HCT116 (cell line): ENCODE measurements at regions not wholly inside any gene's neighbourhood (a gene's known extent, or its start where the extent isn't known, plus 50 kb on each side); places are given as distances from the start of the nearest gene placed in this dataset.

Experiments
- ATAC-seq: fragments of 200-7000 bp; cut with Tn5 transposase; 2 replicates; pipeline ENCODE4 v1.9.1; 2020; ENCODE audit warnings: mild to moderate bottlenecking, moderate library complexity
- BruUV-seq: library from RNA; stranded (reverse); fragments of 400-500 nt; replicated peaks from 2 replicates; lab custom pipeline; 2021; lab: Mats Ljungman, UMichigan
- CTCF ChIA-PET: fragments of 300-600 bp; sonication (Branson Sonifier 250); formaldehyde crosslinking; loops from one replicate; lab custom pipeline; 2021; ENCODE audit warnings: antibody characterized with exemption; lab: Charles Lee
- POLR2A ChIA-PET: fragments of 300-600, 350-600 bp; sonication (Branson Sonifier 250); formaldehyde crosslinking; loops from one replicate; lab custom pipeline; 2021; ENCODE audit warnings: antibody characterized with exemption; lab: Charles Lee
- RAD21 ChIA-PET, 2 experiments: fragments of 300-600 bp; sonication (Branson Sonifier 250); formaldehyde crosslinking; loops; one replicate each; lab custom pipeline; 2023; ENCODE audit warnings: low total read pairs in 2 of 2; ENCODE audit not compliant: uncharacterized antibody in 2 of 2, unreplicated experiment in 2 of 2, low non-redundant PET in 1 of 2; lab: Charles Lee
- DNase-seq: peaks from one replicate; pipeline ENCODE4 v3.0.0-alpha.2; 2010; ENCODE audit warnings: low read depth, low spot score
- H2AFZ ChIP-seq: fragments of 200-600 bp; shearing (Covaris generic), sonication (generic); 2 replicates; pipeline ENCODE4 v1.6.1; 2017; ENCODE audit warnings: low read depth, mixed run types, mixed read lengths, antibody characterized with exemption, low read length; ENCODE audit not compliant: poor library complexity, severe bottlenecking
- H3K27ac ChIP-seq: 2 replicates; pipeline ENCODE4 v1.5.1; 2012; ENCODE audit warnings: low read depth, low read length
- H3K27me3 ChIP-seq: fragments of 200-600 bp; sonication (generic); 2 replicates; pipeline ENCODE4 v1.6.1; 2016; ENCODE audit warnings: mixed run types, low read length, mixed read lengths; ENCODE audit not compliant: insufficient read depth
- H3K36me3 ChIP-seq, 2 experiments: fragments of 200-500 bp in 1 of 2; fragments of 200-600 bp in 1 of 2; sonication (Bioruptor generic) in 1 of 2; sonication (generic) in 1 of 2; 2 replicates each; pipeline versions ENCODE4 v1.5.1 to v1.6.1; 2014 to 2016; ENCODE audit warnings: low read length in 2 of 2, inconsistent platforms in 1 of 2, mixed read lengths in 1 of 2, mixed run types in 1 of 2; ENCODE audit not compliant: insufficient read depth in 2 of 2, control insufficient read depth in 1 of 2
- H3K4me1 ChIP-seq, 2 experiments: fragments of 200-600 bp in 1 of 2; sonication (generic) in 1 of 2; 2 replicates each; pipeline versions ENCODE4 v1.5.1 to v1.6.1; 2012 to 2017; ENCODE audit warnings: low read length in 2 of 2, inconsistent platforms in 1 of 2, mild to moderate bottlenecking in 1 of 2, mixed read lengths in 1 of 2, mixed run types in 1 of 2, moderate library complexity in 1 of 2; ENCODE audit not compliant: insufficient read depth in 2 of 2, control insufficient read depth in 1 of 2
- H3K4me2 ChIP-seq: fragments of 200-600 bp; sonication (generic); 2 replicates; pipeline ENCODE4 v1.6.1; 2017; ENCODE audit warnings: mixed run types, low read length, mixed read lengths
- H3K4me3 ChIP-seq, 2 experiments: fragments of 200-600 bp in 1 of 2; sonication (generic) in 1 of 2; replicated peaks in 1 of 2; 2 replicates each; pipeline ENCODE4 v1.5.1; 2011 to 2016; ENCODE audit warnings: low read length in 2 of 2, control low read depth in 1 of 2, low read depth in 1 of 2, mild to moderate bottlenecking in 1 of 2, mixed read lengths in 1 of 2, mixed run types in 1 of 2
- H3K79me2 ChIP-seq: fragments of 200-600 bp; sonication (generic); 2 replicates; pipeline ENCODE4 v1.6.1; 2017; ENCODE audit warnings: mild to moderate bottlenecking, mixed run types, low read length, moderate library complexity, mixed read lengths; ENCODE audit not compliant: insufficient read depth
- H3K9ac ChIP-seq: fragments of 200-600 bp; sonication (generic); 2 replicates; pipeline ENCODE4 v1.6.1; 2016; ENCODE audit warnings: low read length, mixed read lengths
- H3K9me2 ChIP-seq: fragments of 200-600 bp; sonication (generic), shearing (Covaris generic); 2 replicates; pipeline ENCODE4 v1.6.1; 2017; ENCODE audit warnings: mixed run types, mild to moderate bottlenecking, moderate library complexity; ENCODE audit not compliant: insufficient read depth
- H3K9me3 ChIP-seq, 2 experiments: fragments of 200-500 bp in 1 of 2; fragments of 200-600 bp in 1 of 2; sonication (Bioruptor generic) in 1 of 2; sonication (generic) in 1 of 2; 2 replicates each; pipeline ENCODE4 v1.6.1; 2014 to 2017; ENCODE audit warnings: low read length in 2 of 2, mixed read lengths in 2 of 2, inconsistent platforms in 1 of 2, low read depth in 1 of 2, mild to moderate bottlenecking in 1 of 2, mixed run types in 1 of 2, moderate library complexity in 1 of 2; ENCODE audit not compliant: control insufficient read depth in 1 of 2, insufficient read depth in 1 of 2
- H4K20me1 ChIP-seq: fragments of 200-600 bp; sonication (generic), shearing (Covaris generic); 2 replicates; pipeline ENCODE4 v1.6.1; 2017; ENCODE audit warnings: mixed run types, mild to moderate bottlenecking, moderate library complexity; ENCODE audit not compliant: insufficient read depth
- CEBPB ChIP-seq: IDR thresholded peaks from 2 replicates; pipeline ENCODE4 v1.6.1; 2012; ENCODE audit warnings: low read depth
- EGR1 ChIP-seq: IDR thresholded peaks from 2 replicates; pipeline ENCODE4 v1.6.1; 2012; ENCODE audit warnings: low read depth
- ELF1 ChIP-seq: IDR thresholded peaks from 2 replicates; pipeline ENCODE4 v1.6.1; 2012; ENCODE audit warnings: low read depth, borderline replicate concordance
- EZH2 ChIP-seq: fragments of 200-600 bp; sonication (generic); IDR thresholded peaks from 2 replicates; pipeline ENCODE4 v1.6.1; 2017; ENCODE audit warnings: antibody characterized with exemption, mixed run types
- EZH2phosphoT487 ChIP-seq: fragments of 200-600 bp; IDR thresholded peaks from 2 replicates; pipeline ENCODE4 v1.6.1; 2018; ENCODE audit warnings: antibody characterized with exemption, borderline replicate concordance
- JUND ChIP-seq: IDR thresholded peaks from 2 replicates; pipeline ENCODE4 v1.6.1; 2012
- POLR2AphosphoS5 ChIP-seq: IDR thresholded peaks from 2 replicates; pipeline ENCODE4 v1.6.1; 2011; ENCODE audit warnings: mild to moderate bottlenecking, low read depth, low read length, moderate library complexity
- SP1 ChIP-seq: IDR thresholded peaks from 2 replicates; pipeline ENCODE4 v1.6.1; 2012; ENCODE audit warnings: low read depth
- SRF ChIP-seq: IDR thresholded peaks from 2 replicates; pipeline ENCODE4 v1.6.1; 2012; ENCODE audit warnings: low read depth
- TCF7L2 ChIP-seq: IDR thresholded peaks from 2 replicates; pipeline ENCODE4 v1.7.0; 2011; ENCODE audit warnings: borderline replicate concordance, inconsistent platforms; ENCODE audit not compliant: insufficient read depth, insufficient read length; ENCODE audit errors: extremely low read depth
- YY1 ChIP-seq: IDR thresholded peaks from 2 replicates; pipeline ENCODE4 v1.6.1; 2011; ENCODE audit warnings: low read length, low read depth, moderate library complexity, mild to moderate bottlenecking; ENCODE audit not compliant: insufficient replicate concordance; ENCODE audit errors: extremely low read depth
- intact Hi-C: fragments of 100-400 bp; cut with micrococcal nuclease; formaldehyde crosslinking; loops from 2 replicates; pipeline ENCODE4 v1.10.0; 2022
- TF ChIP-seq, protein P1 (sequence below): IDR thresholded peaks from 2 replicates; pipeline ENCODE4 v1.6.1; 2012; ENCODE audit warnings: low read depth
- TF ChIP-seq, protein P2 (sequence below): IDR thresholded peaks from 2 replicates; pipeline ENCODE4 v1.6.1; 2012
- TF ChIP-seq, protein P3 (sequence below), 3 experiments: fragments of 200-600 bp in 1 of 3; sonication (generic) in 1 of 3; IDR thresholded peaks in 2 of 3; conservative IDR thresholded peaks in 1 of 3; 2 replicates each; pipeline ENCODE4 v1.5.1; 2012 to 2017; ENCODE audit warnings: low read depth in 2 of 3, low read length in 2 of 3, antibody characterized with exemption in 1 of 3, borderline replicate concordance in 1 of 3, control low read depth in 1 of 3, mild to moderate bottlenecking in 1 of 3, mixed read lengths in 1 of 3, mixed run types in 1 of 3, moderate library complexity in 1 of 3; ENCODE audit not compliant: insufficient read depth in 1 of 3
- TF ChIP-seq, protein P4 (sequence below): IDR thresholded peaks from 2 replicates; pipeline ENCODE4 v1.6.1; 2012

DNA sequence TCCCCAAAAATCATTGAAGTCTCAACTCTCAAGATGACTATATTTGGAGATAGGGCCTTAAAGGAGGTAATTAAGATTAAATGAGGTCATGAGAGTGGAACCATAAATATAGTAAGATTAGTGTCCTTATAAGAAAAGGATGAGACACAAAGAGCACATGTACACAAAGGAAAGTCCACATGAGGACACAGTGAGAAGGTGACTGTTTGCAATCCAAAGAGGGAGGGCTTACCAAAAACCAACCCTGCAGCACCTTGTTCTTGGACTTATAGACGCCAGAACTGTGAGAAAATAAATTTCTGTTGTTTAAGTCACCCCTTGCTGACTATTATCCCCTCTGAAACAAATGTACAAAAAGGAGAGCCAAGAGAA lies 150.4 kb upstream of the SMLR1 start:
- DNase-seq (no peak), ATAC-seq (no peak)
- Histone ChIP-seq H3K9me2 (no peaks in the 10 kb centered on the region), H3K4me3 (no peak overlapping the region), H3K9ac (no peak overlapping the region), H3K4me2 (no peak overlapping the region), H3K36me3 (no peaks in the 10 kb centered on the region), H3K4me1 (peaks cover 7% of the 10 kb centered on the region in 2 experiments; a peak in 3 of 4 replicates), H3K27ac (no peak overlapping the region), H2AFZ (peak overlapping the region; percentile 22), H3K27me3 (no peaks in the 10 kb centered on the region), H3K9me3 (no peaks in the 10 kb centered on the region), H3K79me2 (no peaks in the 10 kb centered on the region), H4K20me1 (no peaks in the 10 kb centered on the region)
- POLR2A ChIA-PET, result no interaction called here
- no TSS peak for BruUV-seq
- RAD21 ChIA-PET, result no interaction called here
- intact Hi-C loops, result loop anchor here (5.0 kb wide), 1 partner anchor 354 kb away; no protein-coding TSS in a partner anchor
- TF ChIP-seq SRF (no peak), POLR2AphosphoS5 (no peak), YY1 (no peak), SP1 (no peak), CEBPB (no peak), JUND (no peak), TCF7L2 (no peak), ELF1 (no peak), EZH2 (no peak), EGR1 (no peak), EZH2phosphoT487 (no peak)
- TF ChIP-seq, protein P1, sequence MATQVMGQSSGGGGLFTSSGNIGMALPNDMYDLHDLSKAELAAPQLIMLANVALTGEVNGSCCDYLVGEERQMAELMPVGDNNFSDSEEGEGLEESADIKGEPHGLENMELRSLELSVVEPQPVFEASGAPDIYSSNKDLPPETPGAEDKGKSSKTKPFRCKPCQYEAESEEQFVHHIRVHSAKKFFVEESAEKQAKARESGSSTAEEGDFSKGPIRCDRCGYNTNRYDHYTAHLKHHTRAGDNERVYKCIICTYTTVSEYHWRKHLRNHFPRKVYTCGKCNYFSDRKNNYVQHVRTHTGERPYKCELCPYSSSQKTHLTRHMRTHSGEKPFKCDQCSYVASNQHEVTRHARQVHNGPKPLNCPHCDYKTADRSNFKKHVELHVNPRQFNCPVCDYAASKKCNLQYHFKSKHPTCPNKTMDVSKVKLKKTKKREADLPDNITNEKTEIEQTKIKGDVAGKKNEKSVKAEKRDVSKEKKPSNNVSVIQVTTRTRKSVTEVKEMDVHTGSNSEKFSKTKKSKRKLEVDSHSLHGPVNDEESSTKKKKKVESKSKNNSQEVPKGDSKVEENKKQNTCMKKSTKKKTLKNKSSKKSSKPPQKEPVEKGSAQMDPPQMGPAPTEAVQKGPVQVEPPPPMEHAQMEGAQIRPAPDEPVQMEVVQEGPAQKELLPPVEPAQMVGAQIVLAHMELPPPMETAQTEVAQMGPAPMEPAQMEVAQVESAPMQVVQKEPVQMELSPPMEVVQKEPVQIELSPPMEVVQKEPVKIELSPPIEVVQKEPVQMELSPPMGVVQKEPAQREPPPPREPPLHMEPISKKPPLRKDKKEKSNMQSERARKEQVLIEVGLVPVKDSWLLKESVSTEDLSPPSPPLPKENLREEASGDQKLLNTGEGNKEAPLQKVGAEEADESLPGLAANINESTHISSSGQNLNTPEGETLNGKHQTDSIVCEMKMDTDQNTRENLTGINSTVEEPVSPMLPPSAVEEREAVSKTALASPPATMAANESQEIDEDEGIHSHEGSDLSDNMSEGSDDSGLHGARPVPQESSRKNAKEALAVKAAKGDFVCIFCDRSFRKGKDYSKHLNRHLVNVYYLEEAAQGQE, result no peak
- TF ChIP-seq, protein P2, sequence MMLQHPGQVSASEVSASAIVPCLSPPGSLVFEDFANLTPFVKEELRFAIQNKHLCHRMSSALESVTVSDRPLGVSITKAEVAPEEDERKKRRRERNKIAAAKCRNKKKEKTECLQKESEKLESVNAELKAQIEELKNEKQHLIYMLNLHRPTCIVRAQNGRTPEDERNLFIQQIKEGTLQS, result no peak
- TF ChIP-seq, protein P3, sequence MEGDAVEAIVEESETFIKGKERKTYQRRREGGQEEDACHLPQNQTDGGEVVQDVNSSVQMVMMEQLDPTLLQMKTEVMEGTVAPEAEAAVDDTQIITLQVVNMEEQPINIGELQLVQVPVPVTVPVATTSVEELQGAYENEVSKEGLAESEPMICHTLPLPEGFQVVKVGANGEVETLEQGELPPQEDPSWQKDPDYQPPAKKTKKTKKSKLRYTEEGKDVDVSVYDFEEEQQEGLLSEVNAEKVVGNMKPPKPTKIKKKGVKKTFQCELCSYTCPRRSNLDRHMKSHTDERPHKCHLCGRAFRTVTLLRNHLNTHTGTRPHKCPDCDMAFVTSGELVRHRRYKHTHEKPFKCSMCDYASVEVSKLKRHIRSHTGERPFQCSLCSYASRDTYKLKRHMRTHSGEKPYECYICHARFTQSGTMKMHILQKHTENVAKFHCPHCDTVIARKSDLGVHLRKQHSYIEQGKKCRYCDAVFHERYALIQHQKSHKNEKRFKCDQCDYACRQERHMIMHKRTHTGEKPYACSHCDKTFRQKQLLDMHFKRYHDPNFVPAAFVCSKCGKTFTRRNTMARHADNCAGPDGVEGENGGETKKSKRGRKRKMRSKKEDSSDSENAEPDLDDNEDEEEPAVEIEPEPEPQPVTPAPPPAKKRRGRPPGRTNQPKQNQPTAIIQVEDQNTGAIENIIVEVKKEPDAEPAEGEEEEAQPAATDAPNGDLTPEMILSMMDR (IDR thresholded peaks at IDR 0.05 in 2 of 3, conservative IDR thresholded peaks at IDR 0.05 in 1 of 3; ENCODE audit: borderline replicate concordance in 1 of 3, insufficient read depth in 1 of 3, low read depth in 2 of 3, low read length in 2 of 3), result no peak
- TF ChIP-seq, protein P4, sequence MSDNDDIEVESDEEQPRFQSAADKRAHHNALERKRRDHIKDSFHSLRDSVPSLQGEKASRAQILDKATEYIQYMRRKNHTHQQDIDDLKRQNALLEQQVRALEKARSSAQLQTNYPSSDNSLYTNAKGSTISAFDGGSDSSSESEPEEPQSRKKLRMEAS, result no peak
- CTCF ChIA-PET, result no interaction called here
